WTC11 (cell line): ENCODE measurements at regions not wholly inside any gene's neighbourhood (a gene's known extent, or its start where the extent isn't known, plus 50 kb on each side); places are given as distances from the start of the nearest gene placed in this dataset.

ENCODE experiments used
- CREM ChIP-seq: sonication (generic); formaldehyde crosslinking; IDR thresholded peaks from 2 replicates; pipeline ENCODE4 v1.8.1; 2022; ENCODE audit warnings: mild to moderate bottlenecking, missing genetic modification reagents, moderate library complexity
- EMX1 ChIP-seq: fragments of 250-450 bp; sonication (Bioruptor Pico); IDR thresholded peaks from 2 replicates; pipeline ENCODE4 v1.8.0; 2021; ENCODE audit warnings: mild to moderate bottlenecking
- ESRRA ChIP-seq: sonication (generic); formaldehyde crosslinking; IDR thresholded peaks from 2 replicates; pipeline ENCODE4 v1.8.1; 2022; ENCODE audit warnings: mild to moderate bottlenecking, missing genetic modification reagents, borderline replicate concordance
- ETV6 ChIP-seq: sonication (generic); formaldehyde crosslinking; IDR thresholded peaks from 2 replicates; pipeline ENCODE4 v1.8.1; 2022; ENCODE audit warnings: mild to moderate bottlenecking, missing genetic modification reagents
- SP1 ChIP-seq: sonication (generic); formaldehyde crosslinking; conservative IDR thresholded peaks from 2 replicates; pipeline ENCODE4 v1.8.1; 2022; ENCODE audit warnings: missing genetic modification reagents
- ZNF281 ChIP-seq: sonication (generic); formaldehyde crosslinking; IDR thresholded peaks from 2 replicates; pipeline ENCODE4 v1.8.0; 2023; ENCODE audit warnings: mild to moderate bottlenecking, missing genetic modification reagents
- ZNF416 ChIP-seq: fragments of 250-450 bp; sonication (Bioruptor Pico); IDR thresholded peaks from 2 replicates; pipeline ENCODE4 v1.9.0; 2021; ENCODE audit warnings: mild to moderate bottlenecking, inconsistent platforms
- ZNF512 ChIP-seq: sonication (generic); formaldehyde crosslinking; IDR thresholded peaks from 2 replicates; pipeline ENCODE4 v1.8.1; 2022; ENCODE audit warnings: missing genetic modification reagents, borderline replicate concordance
- TF ChIP-seq, protein P1 (sequence below): sonication (generic); formaldehyde crosslinking; IDR thresholded peaks from 2 replicates; pipeline ENCODE4 v1.8.1; 2023; ENCODE audit warnings: mild to moderate bottlenecking, missing genetic modification reagents, moderate library complexity
- TF ChIP-seq, protein P2 (sequence below): fragments of 200-600 bp; IDR thresholded peaks from 2 replicates; pipeline ENCODE4 v1.8.0; 2022; ENCODE audit warnings: antibody characterized with exemption
- TF ChIP-seq, protein P3 (sequence below): sonication (generic); formaldehyde crosslinking; IDR thresholded peaks from 2 replicates; pipeline ENCODE4 v1.8.1; 2022; ENCODE audit warnings: low read depth, missing genetic modification reagents, borderline replicate concordance

- TF ChIP-seq, protein P1, sequence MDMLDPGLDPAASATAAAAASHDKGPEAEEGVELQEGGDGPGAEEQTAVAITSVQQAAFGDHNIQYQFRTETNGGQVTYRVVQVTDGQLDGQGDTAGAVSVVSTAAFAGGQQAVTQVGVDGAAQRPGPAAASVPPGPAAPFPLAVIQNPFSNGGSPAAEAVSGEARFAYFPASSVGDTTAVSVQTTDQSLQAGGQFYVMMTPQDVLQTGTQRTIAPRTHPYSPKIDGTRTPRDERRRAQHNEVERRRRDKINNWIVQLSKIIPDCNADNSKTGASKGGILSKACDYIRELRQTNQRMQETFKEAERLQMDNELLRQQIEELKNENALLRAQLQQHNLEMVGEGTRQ (CRISPR knock-in tag): no peak
- TF ChIP-seq, protein P2, sequence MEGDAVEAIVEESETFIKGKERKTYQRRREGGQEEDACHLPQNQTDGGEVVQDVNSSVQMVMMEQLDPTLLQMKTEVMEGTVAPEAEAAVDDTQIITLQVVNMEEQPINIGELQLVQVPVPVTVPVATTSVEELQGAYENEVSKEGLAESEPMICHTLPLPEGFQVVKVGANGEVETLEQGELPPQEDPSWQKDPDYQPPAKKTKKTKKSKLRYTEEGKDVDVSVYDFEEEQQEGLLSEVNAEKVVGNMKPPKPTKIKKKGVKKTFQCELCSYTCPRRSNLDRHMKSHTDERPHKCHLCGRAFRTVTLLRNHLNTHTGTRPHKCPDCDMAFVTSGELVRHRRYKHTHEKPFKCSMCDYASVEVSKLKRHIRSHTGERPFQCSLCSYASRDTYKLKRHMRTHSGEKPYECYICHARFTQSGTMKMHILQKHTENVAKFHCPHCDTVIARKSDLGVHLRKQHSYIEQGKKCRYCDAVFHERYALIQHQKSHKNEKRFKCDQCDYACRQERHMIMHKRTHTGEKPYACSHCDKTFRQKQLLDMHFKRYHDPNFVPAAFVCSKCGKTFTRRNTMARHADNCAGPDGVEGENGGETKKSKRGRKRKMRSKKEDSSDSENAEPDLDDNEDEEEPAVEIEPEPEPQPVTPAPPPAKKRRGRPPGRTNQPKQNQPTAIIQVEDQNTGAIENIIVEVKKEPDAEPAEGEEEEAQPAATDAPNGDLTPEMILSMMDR: no peak
- TF ChIP-seq ZNF512 (CRISPR knock-in tag): no peak
- no peak for TF ChIP-seq EMX1 (CRISPR knock-in tag)
- TF ChIP-seq, protein P3, sequence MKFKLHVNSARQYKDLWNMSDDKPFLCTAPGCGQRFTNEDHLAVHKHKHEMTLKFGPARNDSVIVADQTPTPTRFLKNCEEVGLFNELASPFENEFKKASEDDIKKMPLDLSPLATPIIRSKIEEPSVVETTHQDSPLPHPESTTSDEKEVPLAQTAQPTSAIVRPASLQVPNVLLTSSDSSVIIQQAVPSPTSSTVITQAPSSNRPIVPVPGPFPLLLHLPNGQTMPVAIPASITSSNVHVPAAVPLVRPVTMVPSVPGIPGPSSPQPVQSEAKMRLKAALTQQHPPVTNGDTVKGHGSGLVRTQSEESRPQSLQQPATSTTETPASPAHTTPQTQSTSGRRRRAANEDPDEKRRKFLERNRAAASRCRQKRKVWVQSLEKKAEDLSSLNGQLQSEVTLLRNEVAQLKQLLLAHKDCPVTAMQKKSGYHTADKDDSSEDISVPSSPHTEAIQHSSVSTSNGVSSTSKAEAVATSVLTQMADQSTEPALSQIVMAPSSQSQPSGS (CRISPR knock-in tag): no peak
- no peak for TF ChIP-seq ESRRA (CRISPR knock-in tag)
- TF ChIP-seq ZNF281 (CRISPR knock-in tag): no peak
- no peak for TF ChIP-seq CREM (CRISPR knock-in tag)
- TF ChIP-seq SP1 (CRISPR knock-in tag): no peak
- no peak for TF ChIP-seq ZNF416 (CRISPR knock-in tag)
- TF ChIP-seq ETV6 (CRISPR knock-in tag): no peak
Measured at GRCh38 chrX:17983389-17983788, 122.3 kb upstream of the RAI2 start.
